ENCODE measurements at regions not wholly inside any gene's neighbourhood (a gene's known extent, or its start where the extent isn't known, plus 50 kb on each side); places are given as distances from the start of the nearest gene placed in this dataset.

DNA sequence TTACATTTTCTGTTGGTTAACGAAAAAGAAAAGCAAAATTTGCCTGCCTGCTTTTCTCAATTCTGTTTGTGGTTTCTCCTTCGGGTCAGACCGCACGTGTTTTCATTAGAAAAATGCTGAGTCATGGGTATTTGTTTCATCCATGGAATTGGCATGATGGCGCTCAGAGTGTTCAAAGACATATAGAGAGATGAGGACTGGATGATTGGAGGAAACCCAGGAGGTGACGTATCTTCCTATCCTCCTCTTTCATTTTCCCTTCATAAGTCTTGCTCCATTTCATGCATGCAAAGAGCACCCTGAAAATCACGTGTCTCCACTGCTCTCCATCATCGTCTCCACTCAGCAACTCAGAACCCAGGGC lies 353.8 kb upstream of the WWC1 start:
- CTCF ChIA-PET, result interaction anchor here (0.7 kb wide), 1 partner anchor 593 kb away, joined by 3 read pairs; no protein-coding TSS in a partner anchor
- POLR2A ChIA-PET, result no interaction called here
- TF ChIP-seq, protein P1, sequence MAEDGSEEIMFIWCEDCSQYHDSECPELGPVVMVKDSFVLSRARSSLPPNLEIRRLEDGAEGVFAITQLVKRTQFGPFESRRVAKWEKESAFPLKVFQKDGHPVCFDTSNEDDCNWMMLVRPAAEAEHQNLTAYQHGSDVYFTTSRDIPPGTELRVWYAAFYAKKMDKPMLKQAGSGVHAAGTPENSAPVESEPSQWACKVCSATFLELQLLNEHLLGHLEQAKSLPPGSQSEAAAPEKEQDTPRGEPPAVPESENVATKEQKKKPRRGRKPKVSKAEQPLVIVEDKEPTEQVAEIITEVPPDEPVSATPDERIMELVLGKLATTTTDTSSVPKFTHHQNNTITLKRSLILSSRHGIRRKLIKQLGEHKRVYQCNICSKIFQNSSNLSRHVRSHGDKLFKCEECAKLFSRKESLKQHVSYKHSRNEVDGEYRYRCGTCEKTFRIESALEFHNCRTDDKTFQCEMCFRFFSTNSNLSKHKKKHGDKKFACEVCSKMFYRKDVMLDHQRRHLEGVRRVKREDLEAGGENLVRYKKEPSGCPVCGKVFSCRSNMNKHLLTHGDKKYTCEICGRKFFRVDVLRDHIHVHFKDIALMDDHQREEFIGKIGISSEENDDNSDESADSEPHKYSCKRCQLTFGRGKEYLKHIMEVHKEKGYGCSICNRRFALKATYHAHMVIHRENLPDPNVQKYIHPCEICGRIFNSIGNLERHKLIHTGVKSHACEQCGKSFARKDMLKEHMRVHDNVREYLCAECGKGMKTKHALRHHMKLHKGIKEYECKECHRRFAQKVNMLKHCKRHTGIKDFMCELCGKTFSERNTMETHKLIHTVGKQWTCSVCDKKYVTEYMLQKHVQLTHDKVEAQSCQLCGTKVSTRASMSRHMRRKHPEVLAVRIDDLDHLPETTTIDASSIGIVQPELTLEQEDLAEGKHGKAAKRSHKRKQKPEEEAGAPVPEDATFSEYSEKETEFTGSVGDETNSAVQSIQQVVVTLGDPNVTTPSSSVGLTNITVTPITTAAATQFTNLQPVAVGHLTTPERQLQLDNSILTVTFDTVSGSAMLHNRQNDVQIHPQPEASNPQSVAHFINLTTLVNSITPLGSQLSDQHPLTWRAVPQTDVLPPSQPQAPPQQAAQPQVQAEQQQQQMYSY (CRISPR knock-in tag; IDR thresholded peaks at IDR 0.05), result no peak
- TF ChIP-seq ZNF207 (IDR thresholded peaks at IDR 0.05; ENCODE audit: borderline replicate concordance) (no peak), STAT3 (IDR thresholded peaks at IDR 0.05; ENCODE audit: low read depth, low read length) (no peak), BACH1 (IDR thresholded peaks at IDR 0.05; ENCODE audit: borderline replicate concordance) (peak; percentile 72), SREBF2 (IDR thresholded peaks at IDR 0.05; ENCODE audit: low read length) (no peak), SP1 (IDR thresholded peaks at IDR 0.05; ENCODE audit: low read depth, low read length) (no peak)
- no peaks in the 10 kb centered on the region for H3K9me3 ChIP-seq (replicated peaks; ENCODE audit: control insufficient read depth, insufficient read depth, low read length)
- no peaks in the 10 kb centered on the region for H4K20me1 ChIP-seq (ENCODE audit: control insufficient read depth, insufficient read depth)
- no peak overlapping the region for H3K27ac ChIP-seq (ENCODE audit: control insufficient read depth, insufficient read depth)
- no peaks in the 10 kb centered on the region; a peak in 1 of 4 replicates for H3K27me3 ChIP-seq (replicated peaks in 1 of 2; ENCODE audit: control insufficient read depth in 2 of 2, insufficient read depth in 2 of 2, low read length in 1 of 2)
- no peaks in the 10 kb centered on the region for H3K79me2 ChIP-seq (ENCODE audit: control insufficient read depth, insufficient read depth, low read length)
- WGBS (ENCODE audit: insufficient coverage, insufficient replicate concordance, low lambda C conversion rate, missing lambda C conversion rate), result 24% methylated on average over 8 of the region's 8 CpGs
- H2AFZ ChIP-seq (ENCODE audit: control insufficient read depth, low read depth, low read length), result no peak overlapping the region
- RAD21 ChIA-PET (ENCODE audit: unreplicated experiment), result no interaction called here
- DNase-seq (ENCODE audit: low read depth, low spot score) (no peak), FAIRE-seq (no peak), ATAC-seq (no peak)
- SMC1A ChIA-PET (ENCODE audit: uncharacterized antibody, unreplicated experiment), result no interaction called here
- H3K9ac ChIP-seq (ENCODE audit: control insufficient read depth, insufficient read depth, low read length), result no peak overlapping the region
- no peak overlapping the region for H3K4me3 ChIP-seq
- no peak overlapping the region for H3K4me2 ChIP-seq (ENCODE audit: control insufficient read depth, insufficient read depth)
- no peaks in the 10 kb centered on the region for H3K36me3 ChIP-seq (ENCODE audit: control insufficient read depth in 2 of 2, insufficient read depth in 2 of 2, low read length in 1 of 2)
- intact Hi-C loops (cut with micrococcal nuclease; ENCODE audit: unreplicated experiment) (no loop called here), in situ Hi-C loops (cut with MboI) (no loop called here)
- H3K4me1 ChIP-seq (ENCODE audit: control insufficient read depth, insufficient read depth, low read length), result no peaks in the 10 kb centered on the region
- BruUV-seq (replicated peaks), result no TSS peak

Measured in GM12878 (cell line).